ENCODE measurements at regions not wholly inside any gene's neighbourhood (a gene's known extent, or its start where the extent isn't known, plus 50 kb on each side); places are given as distances from the start of the nearest gene placed in this dataset.
"Not testable (repeated sequence)": the region's sequence is repeated elsewhere in the genome, so short reads cannot be mapped to it uniquely, and the experiment has no call there.

GRCh38 chr7:121529003-121529402, 132.9 kb upstream of the FAM3C start:
- WGBS, 4 donors = 72 to 84% (median 78%) methylated on average over 3 of the region's 3 CpGs
- Histone ChIP-seq H3K4me3 (no peak overlapping the region), H3K36me3 (replicated peaks in 1 of 2) (no peaks in the 10 kb centered on the region), H3K27ac (no peak overlapping the region), H3K9me3 (replicated peaks in 1 of 3) (no peaks in the 10 kb centered on the region), H3K27me3 (no peaks in the 10 kb centered on the region), H3K4me1 (replicated peaks in 1 of 2) (no peaks in the 10 kb centered on the region)
- intact Hi-C loops (cut with DNase I) = no loop called here
- DNase-seq = no peak
- no peak for TF ChIP-seq POLR2A (IDR thresholded peaks at IDR 0.05)
- TF ChIP-seq CTCF (IDR thresholded peaks at IDR 0.05) = no peak

- H3K27me3 ChIP-seq; H3K27ac ChIP-seq; H3K4me1 ChIP-seq (replicated peaks in 1 of 2); intact Hi-C loops (cut with DNase I); H3K9me3 ChIP-seq (replicated peaks in 1 of 3); DNase-seq; H3K36me3 ChIP-seq (replicated peaks in 1 of 2); H3K4me3 ChIP-seq: not testable (repeated sequence)
- 71 to 80% (median 73%) methylated on average over 3 of the region's 3 CpGs for WGBS, 4 donors
Measured at GRCh38 chr7:121526210-121526609, 130.1 kb upstream of the FAM3C start.

- no peaks in the 10 kb centered on the region for H3K9me3 ChIP-seq (replicated peaks in 1 of 3)
- no peak overlapping the region for H3K27ac ChIP-seq
- H3K27me3 ChIP-seq = no peaks in the 10 kb centered on the region
- H3K36me3 ChIP-seq (replicated peaks in 1 of 2) = no peaks in the 10 kb centered on the region
- no peak overlapping the region for H3K4me3 ChIP-seq
- no peak for TF ChIP-seq CTCF (IDR thresholded peaks at IDR 0.05)
- no peak for TF ChIP-seq POLR2A (IDR thresholded peaks at IDR 0.05)
- H3K4me1 ChIP-seq (replicated peaks in 1 of 2) = no peaks in the 10 kb centered on the region
- 80 to 88% (median 85%) methylated on average over 4 of the region's 4 CpGs for WGBS, 4 donors
- intact Hi-C loops (cut with DNase I) = no loop called here
- DNase-seq = no peak
Measured at GRCh38 chr7:121525155-121525819, 129.2 kb upstream of the FAM3C start.

GRCh38 chr7:121521711-121522400, 125.7 kb upstream of the FAM3C start:
- TF ChIP-seq CTCF (IDR thresholded peaks at IDR 0.05) (no peak), POLR2A (IDR thresholded peaks at IDR 0.05) (no peak)
- intact Hi-C loops (cut with DNase I) = no loop called here
- no peaks in the 10 kb centered on the region for H3K36me3 ChIP-seq (replicated peaks in 1 of 2)
- no peaks in the 10 kb centered on the region for H3K4me1 ChIP-seq (replicated peaks in 1 of 2)
- H3K9me3 ChIP-seq (replicated peaks in 1 of 3) = no peaks in the 10 kb centered on the region
- no peak overlapping the region for H3K27ac ChIP-seq
- no peak overlapping the region for H3K4me3 ChIP-seq
- H3K27me3 ChIP-seq = no peaks in the 10 kb centered on the region
- 74 to 94% (median 82%) methylated on average over 3 of the region's 3 CpGs for WGBS, 4 donors
- no peak for DNase-seq

- 50 to 83% (median 73%) methylated on average over 1 of the region's 1 CpG for WGBS, 4 donors
- no peaks in the 10 kb centered on the region for H3K36me3 ChIP-seq (replicated peaks in 1 of 2)
- DNase-seq = no peak
- no peaks in the 10 kb centered on the region for H3K9me3 ChIP-seq (replicated peaks in 1 of 3)
- no peak overlapping the region for H3K27ac ChIP-seq
- H3K27me3 ChIP-seq = no peaks in the 10 kb centered on the region
- H3K4me1 ChIP-seq (replicated peaks in 1 of 2) = no peaks in the 10 kb centered on the region
- H3K4me3 ChIP-seq = no peak overlapping the region
- intact Hi-C loops (cut with DNase I) = no loop called here
- TF ChIP-seq CTCF (IDR thresholded peaks at IDR 0.05) (no peak), POLR2A (IDR thresholded peaks at IDR 0.05) (no peak)
Measured at GRCh38 chr7:121520911-121521310, 124.8 kb upstream of the FAM3C start.
